Hindlimb muscle (tissue), 1 donor: ENCODE measurements at regions not wholly inside any gene's neighbourhood (a gene's known extent, or its start where the extent isn't known, plus 50 kb on each side); places are given as distances from the start of the nearest gene placed in this dataset.
A peak's percentile ranks its signal among the peaks of the same experiment; 100 is the strongest.

Source experiments
- DNase-seq: peaks from one replicate; pipeline ENCODE4 v3.0.0-alpha.2; 2013

- no peak for DNase-seq
Measured at GRCh38 chr9:108016446-108016845, 526.9 kb upstream of the KLF4 start.

DNA sequence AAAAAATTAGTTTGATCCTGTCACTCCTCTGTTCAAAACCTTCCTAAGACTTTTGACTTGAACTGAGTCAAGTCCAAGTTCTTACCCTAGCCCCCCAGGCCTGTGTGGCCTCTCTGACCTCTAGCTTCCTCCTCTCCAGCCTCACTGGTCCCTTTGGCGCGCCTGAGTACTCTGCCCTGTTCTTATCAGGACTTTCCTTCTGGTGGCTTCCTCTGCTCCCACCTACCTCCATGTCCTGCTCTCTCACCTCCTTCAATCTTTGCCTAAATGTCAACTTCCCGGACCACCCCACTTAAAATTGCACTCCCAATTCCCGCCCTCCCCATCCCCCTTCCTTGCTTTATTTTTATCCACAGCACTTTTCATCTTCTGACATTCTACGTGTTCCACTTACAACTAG lies 526.1 kb upstream of the KLF4 start:
- no peak for DNase-seq

DNA sequence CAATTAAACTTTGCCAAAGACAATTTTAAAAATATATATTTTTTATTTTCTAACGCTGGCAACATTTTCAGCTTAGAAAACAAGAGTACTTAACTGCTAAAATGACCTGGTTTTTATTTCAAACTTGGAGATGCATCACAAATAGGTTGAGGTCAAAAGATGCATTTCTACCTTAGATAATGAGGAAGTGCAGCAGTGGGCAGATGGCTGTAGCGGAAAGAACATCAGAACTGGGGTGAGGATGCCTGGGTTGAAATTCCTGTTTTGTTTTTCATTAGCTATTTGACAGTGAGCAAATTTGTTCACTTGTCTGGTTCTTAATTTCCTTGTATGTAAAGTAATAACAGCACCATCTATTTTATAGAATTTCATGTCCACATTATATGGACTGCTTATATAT lies 524.8 kb upstream of the KLF4 start:
- DNase-seq = no peak

GRCh38 chr9:108012886-108013665 lies 523.5 kb upstream of the KLF4 start:
- no peak for DNase-seq

GRCh38 chr9:108012405-108012804 lies 522.8 kb upstream of the KLF4 start:
- DNase-seq = no peak

- peak; percentile 23 for DNase-seq
Measured at GRCh38 chr9:108003526-108003925, 514.0 kb upstream of the KLF4 start.

DNA sequence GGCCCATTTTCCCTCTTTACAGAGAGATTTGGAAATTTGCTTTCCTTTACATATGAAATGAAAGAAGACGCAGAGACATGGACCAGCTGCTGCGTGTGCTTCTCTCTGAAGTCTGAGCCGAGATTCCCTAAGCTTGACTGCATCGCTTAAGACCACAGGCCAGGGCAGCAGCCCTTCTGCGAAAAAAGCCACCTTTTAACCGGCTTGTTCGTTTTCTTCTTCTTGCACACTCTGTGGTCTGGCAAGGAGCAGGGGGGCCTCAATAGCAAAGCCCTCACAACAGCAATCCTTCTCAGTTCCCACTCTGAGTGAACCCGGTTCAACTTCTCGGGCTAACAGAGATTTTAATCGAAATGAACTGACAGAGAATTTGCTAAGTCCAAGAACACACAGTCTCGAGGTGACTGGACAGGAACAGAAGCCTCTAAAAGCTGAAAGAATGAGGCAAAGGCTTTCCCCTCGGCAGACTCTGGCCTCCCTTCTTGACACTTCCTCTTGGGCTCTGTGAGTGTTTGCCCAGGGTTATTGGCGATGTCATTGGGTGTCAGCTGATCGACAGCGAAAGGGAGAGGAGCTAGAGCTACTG lies 512.9 kb upstream of the KLF4 start:
- peak; percentile 62 for DNase-seq

GRCh38 chr9:108001237-108001636 lies 511.7 kb upstream of the KLF4 start:
- no peak for DNase-seq

DNA sequence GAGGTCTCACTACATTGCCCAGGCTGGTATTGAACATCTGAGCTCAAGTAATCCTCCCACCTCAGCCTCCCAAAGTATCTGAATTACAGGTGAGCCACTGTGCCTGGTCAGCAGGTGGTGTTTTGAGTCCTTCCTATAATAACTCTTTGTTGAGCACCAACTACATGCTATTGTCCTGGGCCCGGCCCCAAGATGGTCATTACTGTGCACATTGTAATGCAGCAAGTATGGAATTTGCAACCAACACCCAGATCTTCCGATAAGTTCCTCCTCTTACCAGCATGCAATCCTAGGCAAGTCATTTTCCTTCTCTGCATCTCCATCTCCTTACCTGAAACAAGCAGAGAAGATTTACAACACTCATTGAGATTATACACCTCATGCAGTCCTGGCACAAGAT lies 510.3 kb upstream of the KLF4 start:
- no peak for DNase-seq

DNA sequence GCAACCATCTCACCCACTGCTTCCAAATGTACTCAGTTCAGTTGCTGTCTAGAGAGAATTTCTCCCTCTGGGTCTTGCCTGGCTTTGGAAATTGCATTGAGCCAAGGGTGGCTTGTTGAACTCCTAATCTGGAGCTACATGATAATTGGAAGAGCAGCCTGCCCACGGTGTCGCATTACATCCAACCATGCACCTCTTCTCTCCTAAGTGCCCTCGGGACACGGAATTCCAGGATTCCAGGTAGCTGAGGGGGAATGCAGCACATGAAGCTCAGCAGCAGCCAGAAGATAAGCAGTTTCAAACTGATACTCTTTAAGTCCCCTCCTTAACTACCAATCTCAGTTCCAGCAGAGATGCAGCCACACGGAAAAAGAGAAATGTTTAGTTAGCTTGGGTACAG lies 509.4 kb upstream of the KLF4 start:
- no peak for DNase-seq

DNA sequence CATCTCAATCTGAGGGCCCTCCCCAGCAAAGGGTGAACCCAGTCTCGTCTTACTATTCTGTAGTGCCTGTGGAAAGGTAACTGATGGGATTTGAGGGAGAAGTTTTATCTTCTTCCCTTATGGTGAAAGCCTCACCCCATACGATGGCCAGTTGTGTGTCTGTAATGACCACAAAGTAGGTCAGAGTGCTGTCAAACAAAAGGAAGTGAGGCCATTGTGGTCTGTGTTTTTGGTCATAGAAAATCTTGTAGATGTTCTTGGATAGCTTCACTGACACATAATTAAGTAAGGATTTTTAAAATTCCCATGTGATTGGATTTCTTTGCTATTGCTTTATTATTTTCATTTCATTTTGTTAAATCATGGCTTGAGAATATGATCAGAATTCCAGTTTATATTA lies 505.1 kb upstream of the KLF4 start:
- DNase-seq = no peak

- no peak for DNase-seq
Measured at GRCh38 chr9:107992271-107992670, 502.7 kb upstream of the KLF4 start.

DNA sequence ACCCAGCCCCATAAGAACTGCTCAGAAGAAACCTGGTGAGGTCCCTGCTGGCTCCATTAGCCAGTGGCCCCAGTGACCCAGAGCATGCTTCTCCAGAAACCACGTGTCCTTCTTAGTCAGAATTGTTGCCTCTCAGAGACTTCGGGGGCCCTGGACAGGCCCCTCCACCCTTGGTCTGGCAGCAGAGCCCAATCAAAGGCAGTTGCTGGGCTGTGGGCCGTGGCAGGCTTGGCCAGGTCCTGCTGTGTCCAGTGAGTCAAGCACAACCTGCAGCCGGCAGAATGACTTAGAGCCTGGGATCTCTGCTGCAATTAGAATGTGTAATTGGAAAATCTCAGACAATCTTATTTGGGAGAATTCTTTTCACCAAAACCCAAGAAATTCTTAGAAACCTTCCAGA lies 502.0 kb upstream of the KLF4 start:
- DNase-seq = no peak

DNA sequence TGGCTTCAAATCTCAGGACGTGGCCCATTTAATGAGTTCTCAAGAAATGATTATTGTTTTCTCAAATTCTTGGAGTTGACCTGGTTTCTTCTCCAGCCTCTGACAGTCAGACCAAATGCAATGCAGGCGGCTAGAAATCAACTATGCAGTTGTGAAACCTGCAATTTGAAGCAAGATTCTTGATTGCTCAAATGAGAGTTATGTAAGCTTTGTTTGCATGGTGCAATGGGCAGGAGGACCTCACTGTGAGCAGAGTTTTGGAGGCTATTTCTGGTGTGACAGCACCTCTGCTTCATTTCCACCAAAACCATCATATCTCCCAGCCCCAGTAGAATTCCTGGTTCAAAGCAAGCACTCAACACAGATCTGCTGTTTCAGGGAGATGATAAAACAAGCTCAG lies 500.0 kb upstream of the KLF4 start:
- DNase-seq = no peak

DNA sequence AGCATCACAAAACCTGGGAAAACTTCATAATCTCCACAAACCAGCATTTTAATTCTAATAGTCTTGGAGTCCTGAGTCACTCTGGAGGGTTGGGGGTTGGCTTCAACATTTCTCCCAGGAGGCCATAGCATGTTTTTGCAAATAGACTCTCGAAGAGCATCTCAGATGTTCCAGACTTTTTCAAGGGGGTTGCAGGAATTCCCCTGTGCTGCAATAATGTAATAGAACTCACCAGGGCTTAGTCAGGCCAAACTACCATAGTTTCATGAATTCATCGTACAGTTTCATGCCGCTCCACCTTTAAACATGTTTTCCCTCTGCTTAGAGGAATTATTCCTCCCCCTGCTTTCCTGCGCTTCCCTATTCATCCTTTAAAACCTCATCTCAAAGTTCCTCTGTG lies 499.5 kb upstream of the KLF4 start:
- no peak for DNase-seq

DNA sequence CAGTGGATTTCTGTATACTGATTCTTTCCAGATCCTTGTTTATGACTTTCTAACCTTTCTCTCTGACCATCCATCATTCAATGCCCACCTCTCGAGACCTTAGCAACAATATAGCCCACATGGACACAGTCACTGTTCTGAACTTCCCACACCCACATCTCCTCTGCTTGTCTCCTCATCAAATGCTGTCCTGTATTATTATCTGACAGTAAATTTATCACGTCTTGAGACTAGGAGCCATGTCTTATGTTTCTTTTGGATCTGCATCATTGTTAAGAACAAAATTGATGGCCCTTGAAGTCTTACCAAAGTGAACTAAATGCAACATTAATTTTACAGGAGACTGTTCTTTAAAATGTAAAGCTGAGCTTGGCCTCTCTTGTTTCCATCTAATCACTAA lies 495.4 kb upstream of the KLF4 start:
- DNase-seq = no peak

- DNase-seq = no peak
Measured at GRCh38 chr9:107983762-107984161, 494.2 kb upstream of the KLF4 start.

DNA sequence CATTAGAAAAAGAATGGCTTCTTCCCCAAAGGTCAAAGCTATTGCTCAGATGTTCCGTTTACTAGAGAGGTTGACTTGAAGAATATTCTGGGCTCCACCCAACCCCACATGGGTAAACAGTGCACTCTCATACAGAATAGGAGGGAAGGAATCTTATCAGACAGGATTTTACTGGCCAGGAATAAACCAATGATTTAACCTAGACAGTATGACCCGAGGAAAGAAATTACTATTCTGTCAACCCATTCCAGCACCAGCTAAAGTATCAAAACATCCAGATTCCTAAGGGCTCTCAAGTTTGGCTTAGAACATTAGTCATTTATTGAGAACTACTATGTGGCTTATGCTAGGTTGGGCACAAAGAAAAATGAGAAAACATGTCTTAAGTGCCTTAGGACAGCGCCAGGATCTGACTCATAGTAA lies 493.6 kb upstream of the KLF4 start:
- DNase-seq = no peak

- DNase-seq = no peak
Measured at GRCh38 chr9:107982745-107983144, 493.2 kb upstream of the KLF4 start.

- DNase-seq = no peak
Measured at GRCh38 chr9:107982001-107982400, 492.4 kb upstream of the KLF4 start.

DNA sequence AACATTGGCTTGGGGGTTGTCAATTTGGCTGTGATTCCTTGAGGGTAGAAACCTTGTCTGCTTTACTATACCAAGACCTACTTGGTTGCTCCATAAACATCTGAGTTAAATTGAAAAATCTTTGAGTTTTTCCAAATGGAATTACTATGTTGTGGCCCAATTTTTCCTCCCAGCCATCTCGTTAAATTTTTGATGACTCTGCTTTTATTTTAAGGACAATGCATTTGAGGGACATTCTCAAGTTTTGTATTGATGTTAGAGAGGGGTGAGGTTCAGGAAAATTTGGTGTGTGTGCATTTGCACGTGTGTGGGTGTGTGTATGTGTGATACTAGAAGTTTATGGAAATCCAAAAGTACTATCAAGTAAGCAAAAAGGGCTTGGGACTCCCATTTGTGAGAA lies 491.4 kb upstream of the KLF4 start:
- DNase-seq = no peak

GRCh38 chr9:107976767-107977166 lies 487.2 kb upstream of the KLF4 start:
- DNase-seq = peak; percentile 13

GRCh38 chr9:107975426-107976010 lies 485.9 kb upstream of the KLF4 start:
- no peak for DNase-seq

- no peak for DNase-seq
Measured at GRCh38 chr9:107973451-107973850, 483.9 kb upstream of the KLF4 start.
